ENCODE measurements at regions not wholly inside any gene's neighbourhood (a gene's known extent, or its start where the extent isn't known, plus 50 kb on each side); places are given as distances from the start of the nearest gene placed in this dataset.

DNA sequence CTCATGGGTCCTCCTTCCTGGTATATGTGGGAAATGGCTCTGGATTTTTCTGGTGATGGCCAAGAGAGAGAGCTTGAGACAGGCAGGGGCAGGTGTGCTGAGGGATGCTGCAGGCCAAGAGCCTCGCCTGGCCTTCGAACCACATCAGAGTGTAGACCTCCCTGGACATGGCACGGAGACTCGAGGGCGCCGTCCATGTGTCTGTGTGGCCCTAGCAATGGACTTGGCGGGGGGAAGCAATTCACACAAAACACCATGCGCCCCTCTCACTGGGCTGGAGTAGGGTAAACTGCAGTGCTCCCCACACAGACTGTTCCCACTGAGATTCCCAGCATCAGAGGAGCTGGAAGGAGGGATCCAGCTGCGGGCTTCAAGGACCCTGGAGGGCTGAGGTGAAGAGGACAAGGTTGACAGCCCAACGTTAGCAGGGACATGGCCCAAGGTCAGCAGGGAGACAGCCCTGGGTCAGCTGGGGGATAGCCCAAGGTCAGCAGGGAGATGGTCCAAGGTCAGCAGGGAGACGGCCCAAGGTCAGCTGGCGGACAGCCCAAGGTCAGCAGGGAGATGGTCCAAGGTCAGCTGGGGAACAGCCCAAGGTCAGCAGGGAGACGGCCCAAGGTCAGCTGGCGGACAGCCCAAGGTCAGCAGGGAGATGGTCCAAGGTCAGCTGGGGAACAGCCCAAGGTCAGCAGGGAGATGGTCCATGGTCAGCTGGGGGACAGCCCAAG is 75.4 kb upstream of the HDAC4 start:
- Histone ChIP-seq H3K36me3 (no peaks in the 10 kb centered on the region), H3K4me1 (no peaks in the 10 kb centered on the region), H3K4me3 (no peak overlapping the region), H3K9me3 (no peaks in the 10 kb centered on the region), H3K27me3 (no peaks in the 10 kb centered on the region), H3K27ac (no peak overlapping the region)
- TF ChIP-seq, protein P1, sequence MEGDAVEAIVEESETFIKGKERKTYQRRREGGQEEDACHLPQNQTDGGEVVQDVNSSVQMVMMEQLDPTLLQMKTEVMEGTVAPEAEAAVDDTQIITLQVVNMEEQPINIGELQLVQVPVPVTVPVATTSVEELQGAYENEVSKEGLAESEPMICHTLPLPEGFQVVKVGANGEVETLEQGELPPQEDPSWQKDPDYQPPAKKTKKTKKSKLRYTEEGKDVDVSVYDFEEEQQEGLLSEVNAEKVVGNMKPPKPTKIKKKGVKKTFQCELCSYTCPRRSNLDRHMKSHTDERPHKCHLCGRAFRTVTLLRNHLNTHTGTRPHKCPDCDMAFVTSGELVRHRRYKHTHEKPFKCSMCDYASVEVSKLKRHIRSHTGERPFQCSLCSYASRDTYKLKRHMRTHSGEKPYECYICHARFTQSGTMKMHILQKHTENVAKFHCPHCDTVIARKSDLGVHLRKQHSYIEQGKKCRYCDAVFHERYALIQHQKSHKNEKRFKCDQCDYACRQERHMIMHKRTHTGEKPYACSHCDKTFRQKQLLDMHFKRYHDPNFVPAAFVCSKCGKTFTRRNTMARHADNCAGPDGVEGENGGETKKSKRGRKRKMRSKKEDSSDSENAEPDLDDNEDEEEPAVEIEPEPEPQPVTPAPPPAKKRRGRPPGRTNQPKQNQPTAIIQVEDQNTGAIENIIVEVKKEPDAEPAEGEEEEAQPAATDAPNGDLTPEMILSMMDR (IDR thresholded peaks at IDR 0.05): no peak
- TF ChIP-seq POLR2AphosphoS5 (IDR thresholded peaks at IDR 0.05) (no peak), POLR2A (IDR thresholded peaks at IDR 0.05) (no peak), EP300 (IDR thresholded peaks at IDR 0.05) (no peak)
- intact Hi-C loops (cut with DNase I; ENCODE audit: low total_unique reads): no loop called here
- no peak for DNase-seq
- 72 to 86% (median 85%) methylated on average over 8 to 14 of the region's 14 CpGs for WGBS, 5 donors

DNA sequence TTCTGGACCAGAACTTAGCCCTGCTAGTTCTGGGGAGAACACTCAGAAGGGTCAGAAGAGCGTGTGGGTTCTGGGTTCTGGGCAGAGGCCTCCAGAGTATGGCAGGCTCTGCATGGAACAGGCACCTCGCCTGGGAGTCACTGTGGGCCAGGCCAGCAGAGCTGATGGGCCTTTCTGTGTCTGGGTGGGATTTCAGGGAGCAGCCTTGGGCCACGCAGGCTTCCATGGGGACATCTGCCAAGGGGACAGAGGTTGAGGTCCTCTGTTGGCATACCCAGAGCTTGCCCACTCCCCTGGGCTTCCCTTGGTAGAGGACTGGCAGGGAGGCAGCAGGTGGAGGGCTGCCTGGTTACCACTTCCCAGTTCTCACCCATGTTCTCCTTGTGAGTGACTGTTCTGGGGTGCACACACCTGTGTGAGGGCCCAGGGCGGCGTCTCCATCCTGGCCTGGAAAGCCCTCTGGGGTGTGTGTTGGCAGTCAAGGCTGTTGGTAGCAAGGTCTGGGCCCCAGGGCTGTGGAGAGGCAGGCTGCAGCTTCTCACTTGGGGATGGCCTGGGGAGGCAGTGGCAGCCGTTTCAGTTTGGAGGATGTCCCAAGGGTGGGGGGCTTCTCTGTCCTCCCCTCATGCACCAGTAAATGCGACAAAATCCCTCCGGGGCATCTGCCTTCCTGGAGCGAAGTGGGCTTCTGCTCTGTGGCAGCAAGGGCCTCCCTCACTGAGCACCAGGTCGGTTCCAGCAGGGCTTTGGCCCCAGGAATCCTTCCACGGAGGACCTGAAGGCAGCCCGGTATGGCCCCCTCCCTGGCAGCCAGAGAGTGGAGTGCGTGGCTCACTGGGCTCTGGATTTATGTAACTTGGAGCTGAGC is 74.6 kb upstream of the HDAC4 start:
- 71 to 86% (median 84%) methylated on average over 6 to 13 of the region's 13 CpGs for WGBS, 5 donors

DNA sequence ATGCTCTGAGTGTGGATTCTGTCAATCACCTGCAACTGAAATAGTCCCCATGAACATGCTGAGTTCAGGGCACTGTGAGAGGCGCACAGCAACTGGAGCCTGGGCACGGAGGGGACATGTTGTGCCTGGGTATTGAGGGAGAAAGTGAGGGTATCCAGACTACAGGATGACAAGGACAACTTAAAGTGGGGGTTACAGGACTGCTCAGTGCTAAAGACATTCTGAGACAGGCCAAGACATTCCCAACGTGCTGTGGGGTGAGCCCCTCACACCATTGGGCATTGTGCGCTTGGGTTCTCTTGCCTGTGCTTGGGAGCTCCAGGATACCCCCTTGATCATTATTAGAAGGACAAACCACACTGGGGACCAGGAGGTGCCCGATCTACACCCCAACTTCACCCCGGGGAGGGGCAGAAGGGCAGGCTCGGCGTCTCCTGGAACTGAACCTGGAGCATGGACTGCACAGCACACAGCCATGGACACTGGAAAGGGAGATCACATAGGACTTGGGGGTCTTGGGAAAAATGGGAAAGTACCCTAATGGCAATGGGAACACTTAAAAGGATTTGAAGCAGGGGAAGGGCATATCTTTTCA is 72.5 kb upstream of the HDAC4 start:
- no peaks in the 10 kb centered on the region for H3K4me1 ChIP-seq
- no peak for DNase-seq
- no peak overlapping the region for H3K27ac ChIP-seq
- intact Hi-C loops (cut with DNase I; ENCODE audit: low total_unique reads): no loop called here
- no peaks in the 10 kb centered on the region for H3K9me3 ChIP-seq
- no peak overlapping the region for H3K4me3 ChIP-seq
- whole genome bisulfite sequencing, 5 donors: 84 to 91% (median 88%) methylated on average over 8 of the region's 8 CpGs
- TF ChIP-seq POLR2AphosphoS5 (IDR thresholded peaks at IDR 0.05) (no peak), POLR2A (IDR thresholded peaks at IDR 0.05) (no peak), EP300 (IDR thresholded peaks at IDR 0.05) (no peak)
- TF ChIP-seq, protein P1 (IDR thresholded peaks at IDR 0.05): no peak
- H3K36me3 ChIP-seq: no peaks in the 10 kb centered on the region
- H3K27me3 ChIP-seq: no peaks in the 10 kb centered on the region

More for the DNA sequence above, 74.6 kb upstream of the HDAC4 start:
- Histone ChIP-seq H3K27ac (no peak overlapping the region), H3K4me1 (no peaks in the 10 kb centered on the region), H3K9me3 (no peaks in the 10 kb centered on the region), H3K4me3 (no peak overlapping the region), H3K36me3 (no peaks in the 10 kb centered on the region), H3K27me3 (no peaks in the 10 kb centered on the region)
- TF ChIP-seq, protein P1 (IDR thresholded peaks at IDR 0.05): no peak
- no peak for TF ChIP-seq POLR2A (IDR thresholded peaks at IDR 0.05)
- no peak for TF ChIP-seq EP300 (IDR thresholded peaks at IDR 0.05)
- TF ChIP-seq POLR2AphosphoS5 (IDR thresholded peaks at IDR 0.05): no peak
- intact Hi-C loops (cut with DNase I; ENCODE audit: low total_unique reads): no loop called here
- no peak for DNase-seq

DNA sequence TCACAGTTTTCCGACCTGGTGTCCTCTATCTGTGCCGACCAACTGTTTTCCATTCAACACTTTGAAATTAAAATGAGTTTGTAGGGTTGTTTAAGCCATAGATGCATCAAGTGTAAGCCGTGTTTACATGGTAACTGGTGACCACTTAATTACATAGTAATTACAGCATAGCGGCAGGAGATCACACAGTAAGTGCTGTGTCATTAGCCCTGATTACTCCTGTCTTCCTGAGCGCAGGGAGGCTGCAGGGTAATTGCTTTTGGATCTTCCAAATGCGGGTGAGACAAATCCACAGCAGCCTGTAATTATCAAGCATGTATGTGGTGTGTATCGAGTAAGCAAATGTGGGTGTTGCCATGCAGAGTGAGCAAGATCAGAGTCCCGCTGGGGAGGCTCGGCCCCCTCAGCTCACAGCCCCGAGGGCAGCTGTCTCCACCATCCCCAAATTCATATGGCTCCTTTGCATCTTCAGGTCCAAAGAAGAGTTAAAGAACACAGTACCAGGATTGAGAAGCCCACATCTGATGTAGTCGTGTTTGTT is 71.5 kb upstream of the HDAC4 start:
- Histone ChIP-seq H3K27ac (no peak overlapping the region), H3K27me3 (no peaks in the 10 kb centered on the region), H3K4me1 (no peaks in the 10 kb centered on the region), H3K9me3 (no peaks in the 10 kb centered on the region), H3K36me3 (no peaks in the 10 kb centered on the region), H3K4me3 (no peak overlapping the region)
- no peak for TF ChIP-seq POLR2A (IDR thresholded peaks at IDR 0.05)
- no peak for TF ChIP-seq EP300 (IDR thresholded peaks at IDR 0.05)
- no peak for TF ChIP-seq POLR2AphosphoS5 (IDR thresholded peaks at IDR 0.05)
- TF ChIP-seq, protein P1 (IDR thresholded peaks at IDR 0.05): no peak
- intact Hi-C loops (cut with DNase I; ENCODE audit: low total_unique reads): no loop called here
- WGBS, 5 donors: 54 to 70% (median 59%) methylated on average over 11 of the region's 11 CpGs
- DNase-seq: no peak

Measured in stomach (tissue), 8 donors.